Panc1 (cell line): ENCODE measurements at regions not wholly inside any gene's neighbourhood (a gene's known extent, or its start where the extent isn't known, plus 50 kb on each side); places are given as distances from the start of the nearest gene placed in this dataset.

Source experiments
- ATAC-seq: fragments of 200-7000 bp; cut with Tn5 transposase; 2 replicates; pipeline ENCODE4 v1.9.1; 2020; ENCODE audit warnings: mild to moderate bottlenecking, moderate library complexity
- BruUV-seq: library from RNA; stranded (reverse); fragments of 400-500 nt; replicated peaks from 2 replicates; lab custom pipeline; 2021; lab: Mats Ljungman, UMichigan
- CTCF ChIA-PET: fragments of 300-600 bp; sonication (Branson Sonifier 250); formaldehyde crosslinking; loops from one replicate; lab custom pipeline; 2022; ENCODE audit warnings: antibody characterized with exemption; lab: Charles Lee
- POLR2A ChIA-PET: fragments of 300-600 bp; sonication (Branson Sonifier 250); formaldehyde crosslinking; loops from one replicate; lab custom pipeline; 2022; ENCODE audit warnings: antibody characterized with exemption; lab: Charles Lee
- DNase-seq: peaks from one replicate; pipeline ENCODE4 v3.0.0-alpha.2; 2010; ENCODE audit warnings: low read depth, low spot score
- H3K27ac ChIP-seq: 2 replicates; pipeline ENCODE4 v1.5.1; 2011; ENCODE audit warnings: mild to moderate bottlenecking, low read length, inconsistent platforms
- H3K27me3 ChIP-seq: fragments of 200-500 bp; sonication (Bioruptor generic); 2 replicates; pipeline ENCODE4 v1.6.0; 2014; ENCODE audit warnings: low read length, inconsistent platforms; ENCODE audit not compliant: control insufficient read depth, insufficient read depth
- H3K36me3 ChIP-seq: fragments of 200-500 bp; sonication (Bioruptor generic); 2 replicates; pipeline ENCODE4 v1.5.1; 2014; ENCODE audit warnings: inconsistent platforms, mild to moderate bottlenecking, low read length, moderate library complexity; ENCODE audit not compliant: control insufficient read depth, insufficient read depth
- H3K4me1 ChIP-seq: 2 replicates; pipeline ENCODE4 v1.5.1; 2011; ENCODE audit warnings: inconsistent platforms, mild to moderate bottlenecking, low read length, moderate library complexity; ENCODE audit not compliant: control insufficient read depth, insufficient read depth
- H3K4me3 ChIP-seq, 2 experiments: 2 replicates each; pipeline ENCODE4 v1.5.1; 2011 to 2012; ENCODE audit warnings: low read depth in 2 of 2, low read length in 2 of 2, mild to moderate bottlenecking in 2 of 2, inconsistent platforms in 1 of 2, moderate library complexity in 1 of 2
- H3K9me3 ChIP-seq: fragments of 200-500 bp; sonication (Bioruptor generic); 2 replicates; pipeline ENCODE4 v1.5.1; 2014; ENCODE audit warnings: low read depth, mild to moderate bottlenecking, inconsistent platforms, low read length, moderate library complexity; ENCODE audit not compliant: control insufficient read depth, insufficient read depth
- CTCF ChIP-seq: fragments of 450-650 bp; IDR thresholded peaks from 2 replicates; pipeline ENCODE4 v1.5.1; 2017; ENCODE audit warnings: mild to moderate bottlenecking
- POLR2AphosphoS5 ChIP-seq: IDR thresholded peaks from 2 replicates; pipeline ENCODE4 v1.6.1; 2012; ENCODE audit warnings: mild to moderate bottlenecking, low read depth, low read length, moderate library complexity
- REST ChIP-seq, 2 experiments: IDR thresholded peaks; 2 replicates each; pipeline ENCODE4 v1.6.1; 2011 to 2012; ENCODE audit warnings: low read depth in 2 of 2, control low read depth in 1 of 2, low read length in 1 of 2, mild to moderate bottlenecking in 1 of 2, moderate library complexity in 1 of 2; ENCODE audit not compliant: insufficient read depth in 1 of 2
- SIN3A ChIP-seq: IDR thresholded peaks from 2 replicates; pipeline ENCODE4 v1.6.1; 2012; ENCODE audit warnings: low read depth, mild to moderate bottlenecking, low read length, moderate library complexity, borderline replicate concordance; ENCODE audit not compliant: insufficient read depth
- TCF7L2 ChIP-seq: IDR thresholded peaks from 2 replicates; pipeline ENCODE4 v1.6.1; 2011; ENCODE audit warnings: mild to moderate bottlenecking, low read depth, low read length, inconsistent platforms
- in situ Hi-C: cut with HindIII; loops from 2 replicates; pipeline ENCODE4 v1.10.0; 2016; ENCODE audit warnings: low sequenced_read_pairs, low pct_unique_long_range_greater_than_20kb
- intact Hi-C: fragments of 100-400 bp; cut with micrococcal nuclease; formaldehyde crosslinking; loops from one replicate; pipeline ENCODE4 v1.10.0; 2022; ENCODE audit not compliant: unreplicated experiment

GRCh38 chr5:66351813-66352212 lies 207.7 kb downstream of the SREK1 start:
- POLR2A ChIA-PET = no interaction called here
- no peaks in the 10 kb centered on the region for H3K4me1 ChIP-seq
- TF ChIP-seq REST (IDR thresholded peaks at IDR 0.05; ENCODE audit: insufficient read depth in 1 of 2, low read depth in 2 of 2, low read length in 1 of 2) = no peak
- in situ Hi-C loops = no loop called here
- H3K27ac ChIP-seq = no peak overlapping the region
- H3K9me3 ChIP-seq = no peaks in the 10 kb centered on the region
- H3K4me3 ChIP-seq = no peak overlapping the region
- DNase-seq (no peak), ATAC-seq (no peak)
- H3K27me3 ChIP-seq = peaks cover 8% of the 10 kb centered on the region; the same call in 1 of the 2 replicates
- intact Hi-C loops = no loop called here
- H3K36me3 ChIP-seq = no peaks in the 10 kb centered on the region
- CTCF ChIA-PET = interaction anchor here (0.6 kb wide), 1 partner anchor 66 kb away, joined by 9 read pairs; no protein-coding TSS in a partner anchor
- BruUV-seq = no TSS peak

GRCh38 chr5:66353186-66353585 lies 209.1 kb downstream of the SREK1 start:
- ChIA-PET POLR2A (no interaction called here), CTCF (no interaction called here)
- peaks cover 8% of the 10 kb centered on the region; the same call in 1 of the 2 replicates for H3K27me3 ChIP-seq
- H3K4me1 ChIP-seq = no peaks in the 10 kb centered on the region
- H3K9me3 ChIP-seq = no peaks in the 10 kb centered on the region
- no peak for DNase-seq
- in situ Hi-C loops = no loop called here
- TF ChIP-seq POLR2AphosphoS5 = no peak
- no peak for TF ChIP-seq CTCF
- TF ChIP-seq TCF7L2 = no peak
- no peak for TF ChIP-seq SIN3A
- no peak for TF ChIP-seq REST (IDR thresholded peaks at IDR 0.05; ENCODE audit: insufficient read depth in 1 of 2, low read depth in 2 of 2, low read length in 1 of 2)
- ATAC-seq = no peak
- intact Hi-C loops = no loop called here
- BruUV-seq = no TSS peak
- no peak overlapping the region for H3K27ac ChIP-seq
- H3K4me3 ChIP-seq = no peak overlapping the region
- no peaks in the 10 kb centered on the region for H3K36me3 ChIP-seq
